Peyer's patch (tissue), 4 donors: ENCODE measurements at regions not wholly inside any gene's neighbourhood (a gene's known extent, or its start where the extent isn't known, plus 50 kb on each side); places are given as distances from the start of the nearest gene placed in this dataset.

Experiments
- POLR2A ChIP-seq, 2 donors: fragments of 450-650 bp; IDR thresholded peaks; one replicate each; pipeline ENCODE4 v1.5.1; 2017; ENCODE audit warnings: antibody characterized with exemption in 2 of 2, mild to moderate bottlenecking in 2 of 2, moderate library complexity in 2 of 2
- TF ChIP-seq, protein P1 (sequence below), 6 experiments: fragments of 450-650 bp in 4 of 6; fragments of 200-600 bp in 2 of 6; sonication (generic) in 1 of 6; IDR thresholded peaks; one replicate each; pipeline ENCODE4 v1.5.1; 2017 to 2019; ENCODE audit warnings: antibody characterized with exemption in 6 of 6, mild to moderate bottlenecking in 3 of 6, moderate library complexity in 1 of 6

GRCh38 chr6:100144991-100145390 lies 151.0 kb upstream of the MCHR2 start:
- no peak for TF ChIP-seq POLR2A (IDR thresholded peaks at IDR 0.05)
- TF ChIP-seq, protein P1, sequence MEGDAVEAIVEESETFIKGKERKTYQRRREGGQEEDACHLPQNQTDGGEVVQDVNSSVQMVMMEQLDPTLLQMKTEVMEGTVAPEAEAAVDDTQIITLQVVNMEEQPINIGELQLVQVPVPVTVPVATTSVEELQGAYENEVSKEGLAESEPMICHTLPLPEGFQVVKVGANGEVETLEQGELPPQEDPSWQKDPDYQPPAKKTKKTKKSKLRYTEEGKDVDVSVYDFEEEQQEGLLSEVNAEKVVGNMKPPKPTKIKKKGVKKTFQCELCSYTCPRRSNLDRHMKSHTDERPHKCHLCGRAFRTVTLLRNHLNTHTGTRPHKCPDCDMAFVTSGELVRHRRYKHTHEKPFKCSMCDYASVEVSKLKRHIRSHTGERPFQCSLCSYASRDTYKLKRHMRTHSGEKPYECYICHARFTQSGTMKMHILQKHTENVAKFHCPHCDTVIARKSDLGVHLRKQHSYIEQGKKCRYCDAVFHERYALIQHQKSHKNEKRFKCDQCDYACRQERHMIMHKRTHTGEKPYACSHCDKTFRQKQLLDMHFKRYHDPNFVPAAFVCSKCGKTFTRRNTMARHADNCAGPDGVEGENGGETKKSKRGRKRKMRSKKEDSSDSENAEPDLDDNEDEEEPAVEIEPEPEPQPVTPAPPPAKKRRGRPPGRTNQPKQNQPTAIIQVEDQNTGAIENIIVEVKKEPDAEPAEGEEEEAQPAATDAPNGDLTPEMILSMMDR (IDR thresholded peaks at IDR 0.05) = no peak
